GM10266 (cell line): ENCODE measurements at regions not wholly inside any gene's neighbourhood (a gene's known extent, or its start where the extent isn't known, plus 50 kb on each side); places are given as distances from the start of the nearest gene placed in this dataset.

Experiments used
- DNase-seq: peaks from one replicate; pipeline ENCODE4 v3.0.0; 2012; ENCODE audit errors: extremely low spot score
- CTCF ChIP-seq: IDR thresholded peaks from 2 replicates; pipeline ENCODE4 v1.5.1; 2012; ENCODE audit warnings: mild to moderate bottlenecking, low read depth; ENCODE audit not compliant: control insufficient read depth, insufficient read depth; ENCODE audit errors: missing control alignments

DNA sequence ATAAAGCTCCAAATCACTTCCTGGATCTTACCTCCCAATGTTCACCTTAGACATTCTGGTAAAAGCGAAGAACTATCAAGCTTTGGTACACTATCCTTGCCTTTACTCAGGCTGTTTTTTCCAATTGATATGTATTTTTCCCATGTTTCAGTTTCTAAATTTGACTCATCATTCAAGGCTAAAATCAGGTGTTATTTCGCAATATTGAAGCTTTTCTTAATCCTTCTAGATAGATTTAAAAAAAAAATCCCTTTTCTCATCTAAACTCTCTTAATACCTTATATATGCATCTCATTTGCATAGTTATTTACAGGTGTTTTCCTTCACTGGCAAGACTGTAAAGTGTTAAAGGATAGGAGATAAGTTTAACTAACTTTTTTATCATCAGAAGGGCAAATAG, 608.1 kb upstream of the FAM241A start:
- TF ChIP-seq CTCF = no peak
- no peak for DNase-seq

DNA sequence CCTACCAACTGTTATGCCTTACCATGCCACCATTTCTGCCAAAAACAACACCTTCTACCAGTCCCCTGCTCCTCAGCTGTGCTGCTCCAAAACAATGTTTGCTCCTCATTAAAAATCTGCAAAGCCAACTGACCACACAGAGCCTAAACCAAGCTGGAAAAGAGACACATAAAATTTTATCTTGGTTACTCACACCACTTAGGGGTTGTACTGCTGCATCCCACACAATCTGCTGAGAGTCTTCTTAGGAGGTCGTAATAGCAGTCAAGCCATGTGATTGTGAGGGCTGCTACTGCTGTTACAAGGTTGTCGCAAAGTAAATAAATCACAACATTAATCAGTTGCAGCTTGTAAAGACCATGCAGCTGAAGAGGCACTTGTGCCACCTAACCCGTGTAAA, 607.4 kb upstream of the FAM241A start:
- no peak for DNase-seq

GRCh38 chr4:111540671-111541070, 604.6 kb upstream of the FAM241A start:
- TF ChIP-seq CTCF = no peak
- no peak for DNase-seq

More for the DNA sequence above, 607.4 kb upstream of the FAM241A start:
- TF ChIP-seq CTCF = no peak

DNA sequence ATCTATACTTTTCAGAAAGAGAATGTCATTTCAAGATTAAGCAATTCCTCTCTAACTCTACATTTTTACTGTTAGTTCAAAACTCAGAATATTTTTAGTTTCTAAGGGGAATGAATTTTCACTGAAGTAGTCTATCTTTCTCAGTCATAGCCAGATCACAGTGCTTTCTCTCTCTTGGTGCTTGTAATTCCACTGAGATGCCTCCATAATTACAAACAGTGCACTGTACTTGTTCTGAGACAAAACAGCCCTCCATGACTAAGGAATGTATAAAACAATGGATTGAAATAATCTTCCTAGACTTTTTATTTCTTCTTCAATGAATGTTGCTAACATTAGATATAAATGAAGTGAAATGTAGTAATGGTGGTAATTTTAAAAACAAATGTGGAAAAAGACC, 603.2 kb upstream of the FAM241A start:
- no peak for TF ChIP-seq CTCF
- no peak for DNase-seq

DNA sequence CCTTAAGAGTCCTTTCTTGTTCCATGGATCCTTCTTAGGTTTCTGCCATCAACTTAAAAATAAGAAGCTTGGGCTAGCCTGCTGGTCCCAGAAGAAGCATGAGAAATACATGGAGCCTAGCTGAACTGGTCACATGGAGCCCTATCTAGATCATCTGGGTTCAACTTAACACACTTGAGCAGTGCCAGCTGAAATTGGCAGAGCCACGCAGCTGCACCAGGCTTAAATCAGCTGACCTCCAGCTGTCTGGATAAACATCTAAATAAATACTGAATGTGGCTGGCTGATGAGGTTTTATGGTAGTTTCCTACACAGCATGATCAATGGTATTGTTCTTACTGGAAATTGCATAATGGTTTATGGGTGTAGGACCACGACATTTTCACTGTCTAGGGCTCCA, 598.4 kb upstream of the FAM241A start:
- no peak for DNase-seq

DNA sequence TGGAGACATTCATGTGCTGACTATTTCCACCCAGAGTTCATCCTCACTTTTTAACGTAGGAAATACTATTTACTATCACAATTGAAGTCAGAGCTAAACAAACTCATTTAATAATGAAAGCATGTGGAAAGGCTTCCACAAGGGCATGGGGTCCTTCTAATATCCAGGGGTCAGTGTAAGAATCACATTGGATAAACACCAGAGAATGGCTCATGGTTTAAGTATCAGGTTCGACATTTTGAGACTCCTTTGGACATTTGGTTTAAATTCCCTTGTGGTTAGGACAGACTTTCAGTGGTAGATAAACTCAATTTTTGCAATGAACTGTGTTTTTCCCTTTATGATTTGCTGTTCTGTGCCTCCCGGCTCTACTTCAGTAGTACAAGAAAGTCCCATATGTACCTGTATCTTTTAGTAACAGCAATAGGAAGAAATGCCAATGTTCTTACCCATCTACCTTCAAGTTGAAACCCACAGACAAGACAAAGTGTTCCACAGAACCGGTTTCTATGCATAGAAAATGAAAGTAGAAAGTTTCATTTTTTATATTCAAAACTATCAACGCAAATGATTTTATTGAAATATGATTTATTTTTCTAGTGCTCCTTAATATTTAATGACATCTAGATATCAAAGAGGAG, 589.0 kb upstream of the FAM241A start:
- DNase-seq = no peak
- no peak for TF ChIP-seq CTCF

More for the DNA sequence above, 598.4 kb upstream of the FAM241A start:
- no peak for TF ChIP-seq CTCF

DNA sequence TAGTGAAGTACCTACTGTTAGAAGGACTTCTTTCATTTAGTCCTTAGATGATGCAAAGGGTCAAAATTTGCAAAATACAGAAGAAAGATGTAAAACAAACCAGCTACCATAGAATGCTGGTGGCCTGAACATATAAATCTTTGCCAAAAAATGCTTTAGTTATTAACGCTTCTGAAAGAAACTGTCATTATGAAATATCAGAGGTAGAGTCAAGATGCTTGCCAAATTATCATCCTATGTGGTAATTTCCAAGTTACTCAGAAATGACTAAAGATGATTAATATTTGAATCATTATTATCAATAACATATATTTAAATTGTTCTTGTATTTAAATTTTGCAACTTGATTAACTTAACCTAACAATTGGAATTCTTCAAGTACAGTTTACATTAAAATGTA, 588.4 kb upstream of the FAM241A start:
- DNase-seq = no peak
- TF ChIP-seq CTCF = no peak
